ENCODE measurements at regions not wholly inside any gene's neighbourhood (a gene's known extent, or its start where the extent isn't known, plus 50 kb on each side); places are given as distances from the start of the nearest gene placed in this dataset.

DNA sequence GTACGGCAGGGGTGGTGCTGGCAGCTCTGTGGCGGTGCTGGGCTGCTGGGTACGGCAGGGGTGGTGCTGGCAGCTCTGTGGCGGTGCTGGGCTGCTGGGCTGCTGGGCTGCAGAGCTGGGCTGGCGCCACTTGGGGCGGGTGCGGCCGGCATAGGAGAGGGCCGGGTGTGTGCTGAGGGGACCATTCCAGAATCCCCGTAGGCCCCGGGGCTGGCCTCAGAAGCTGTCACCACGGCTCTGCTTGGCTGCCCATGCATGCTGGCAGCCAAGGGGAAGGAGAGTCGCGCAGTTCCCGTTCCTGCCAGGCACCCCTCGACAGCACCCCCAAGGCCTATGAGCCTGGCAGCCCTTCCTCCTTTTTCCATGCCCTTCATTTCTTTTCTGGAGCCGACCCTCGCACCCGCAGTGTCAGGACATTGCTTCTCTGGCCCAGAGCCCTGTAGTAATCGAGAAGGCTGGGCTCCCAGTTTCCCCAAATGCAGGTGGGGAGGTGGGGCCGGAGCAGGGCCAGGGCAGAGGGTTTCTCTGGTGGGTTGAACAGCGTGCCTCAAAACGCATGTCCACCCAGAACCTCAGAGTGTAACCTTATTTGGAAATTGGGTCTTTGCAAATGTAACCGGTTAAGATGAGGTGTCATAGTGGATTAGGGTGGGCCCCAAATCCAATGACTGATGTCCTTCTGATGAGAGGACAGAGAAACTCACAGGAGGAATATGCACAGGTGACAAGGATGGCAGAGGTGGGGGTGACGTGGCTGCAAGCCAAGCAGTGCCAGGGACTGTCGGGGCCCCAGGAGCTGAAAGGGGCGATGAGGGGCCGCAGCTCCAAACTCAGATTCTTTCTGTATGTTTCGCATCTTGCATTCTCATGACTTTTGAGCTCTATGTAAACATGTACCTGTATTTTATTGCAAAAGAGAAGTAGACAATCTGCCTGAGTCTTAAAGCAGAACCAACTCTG lies 71.0 kb upstream of the ACTRT2 start:
- Histone ChIP-seq H3K27me3 (ENCODE audit: low read length) (peaks cover 88% of the 10 kb centered on the region), H3K79me2 (ENCODE audit: low read length) (no peaks in the 10 kb centered on the region), H3K36me3 (ENCODE audit: low read depth, low read length) (no peaks in the 10 kb centered on the region), H3F3A (ENCODE audit: low read length, unreplicated experiment) (no peaks in the 10 kb centered on the region), H4K20me1 (ENCODE audit: low read length) (peaks cover 5% of the 10 kb centered on the region; the same call in 1 of the 2 replicates), H2AFZ (ENCODE audit: low read length) (no peak overlapping the region), H3K27ac (ENCODE audit: low read length) (no peak overlapping the region), H3K9ac (ENCODE audit: low read length) (no peak overlapping the region), H3K4me1 (ENCODE audit: insufficient read depth, low read length) (no peaks in the 10 kb centered on the region), H3K4me2 (ENCODE audit: low read length) (no peak overlapping the region), H3K4me3 (ENCODE audit: low read length) (no peak overlapping the region), H3K9me3 (ENCODE audit: low read length) (0 out of 2 replicates have a peak, but pooled peaks cover 3% of the 10 kb centered on the region), H3K9me2 (replicated peaks; ENCODE audit: low read length) (no peaks in the 10 kb centered on the region)
- CTCF ChIA-PET, result no interaction called here
- POLR2A ChIA-PET (ENCODE audit: unreplicated experiment), result no interaction called here
- no TSS peak for BruUV-seq (replicated peaks)
- intact Hi-C loops (cut with micrococcal nuclease), result no loop called here
- no peak for DNase-seq
- peak; percentile 51; the same call in 1 of the 2 replicates for ATAC-seq
- TF ChIP-seq, protein P1, sequence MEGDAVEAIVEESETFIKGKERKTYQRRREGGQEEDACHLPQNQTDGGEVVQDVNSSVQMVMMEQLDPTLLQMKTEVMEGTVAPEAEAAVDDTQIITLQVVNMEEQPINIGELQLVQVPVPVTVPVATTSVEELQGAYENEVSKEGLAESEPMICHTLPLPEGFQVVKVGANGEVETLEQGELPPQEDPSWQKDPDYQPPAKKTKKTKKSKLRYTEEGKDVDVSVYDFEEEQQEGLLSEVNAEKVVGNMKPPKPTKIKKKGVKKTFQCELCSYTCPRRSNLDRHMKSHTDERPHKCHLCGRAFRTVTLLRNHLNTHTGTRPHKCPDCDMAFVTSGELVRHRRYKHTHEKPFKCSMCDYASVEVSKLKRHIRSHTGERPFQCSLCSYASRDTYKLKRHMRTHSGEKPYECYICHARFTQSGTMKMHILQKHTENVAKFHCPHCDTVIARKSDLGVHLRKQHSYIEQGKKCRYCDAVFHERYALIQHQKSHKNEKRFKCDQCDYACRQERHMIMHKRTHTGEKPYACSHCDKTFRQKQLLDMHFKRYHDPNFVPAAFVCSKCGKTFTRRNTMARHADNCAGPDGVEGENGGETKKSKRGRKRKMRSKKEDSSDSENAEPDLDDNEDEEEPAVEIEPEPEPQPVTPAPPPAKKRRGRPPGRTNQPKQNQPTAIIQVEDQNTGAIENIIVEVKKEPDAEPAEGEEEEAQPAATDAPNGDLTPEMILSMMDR (conservative IDR thresholded peaks at IDR 0.05; ENCODE audit: low read depth, low read length), result no peak
- TF ChIP-seq EZH2phosphoT487 (IDR thresholded peaks at IDR 0.05; ENCODE audit: borderline replicate concordance, low read length) (no peak), EZH2 (IDR thresholded peaks at IDR 0.05; ENCODE audit: low read length, unreplicated experiment) (no peak)

GRCh38 chr1:2950926-2951305 lies 70.4 kb upstream of the ACTRT2 start:
- Histone ChIP-seq H3K79me2 (ENCODE audit: low read length) (no peaks in the 10 kb centered on the region), H3K9me3 (ENCODE audit: low read length) (0 out of 2 replicates have a peak, but pooled peaks cover 7% of the 10 kb centered on the region), H3F3A (ENCODE audit: low read length, unreplicated experiment) (no peaks in the 10 kb centered on the region), H2AFZ (ENCODE audit: low read length) (no peak overlapping the region), H3K36me3 (ENCODE audit: low read depth, low read length) (no peaks in the 10 kb centered on the region), H3K9me2 (replicated peaks; ENCODE audit: low read length) (no peaks in the 10 kb centered on the region), H3K4me1 (ENCODE audit: insufficient read depth, low read length) (no peaks in the 10 kb centered on the region), H3K27ac (ENCODE audit: low read length) (no peak overlapping the region), H3K27me3 (ENCODE audit: low read length) (peaks cover 82% of the 10 kb centered on the region), H3K4me3 (ENCODE audit: low read length) (no peak overlapping the region), H3K4me2 (ENCODE audit: low read length) (no peak overlapping the region), H4K20me1 (ENCODE audit: low read length) (peaks cover 5% of the 10 kb centered on the region; the same call in 1 of the 2 replicates), H3K9ac (ENCODE audit: low read length) (no peak overlapping the region)
- TF ChIP-seq EZH2 (IDR thresholded peaks at IDR 0.05; ENCODE audit: low read length, unreplicated experiment) (no peak), EZH2phosphoT487 (IDR thresholded peaks at IDR 0.05; ENCODE audit: borderline replicate concordance, low read length) (no peak)
- TF ChIP-seq, protein P1 (conservative IDR thresholded peaks at IDR 0.05; ENCODE audit: low read depth, low read length), result no peak
- no TSS peak for BruUV-seq (replicated peaks)
- no peak for DNase-seq
- no peak for ATAC-seq
- ChIA-PET CTCF (no interaction called here), POLR2A (ENCODE audit: unreplicated experiment) (no interaction called here)
- intact Hi-C loops (cut with micrococcal nuclease), result no loop called here

DNA sequence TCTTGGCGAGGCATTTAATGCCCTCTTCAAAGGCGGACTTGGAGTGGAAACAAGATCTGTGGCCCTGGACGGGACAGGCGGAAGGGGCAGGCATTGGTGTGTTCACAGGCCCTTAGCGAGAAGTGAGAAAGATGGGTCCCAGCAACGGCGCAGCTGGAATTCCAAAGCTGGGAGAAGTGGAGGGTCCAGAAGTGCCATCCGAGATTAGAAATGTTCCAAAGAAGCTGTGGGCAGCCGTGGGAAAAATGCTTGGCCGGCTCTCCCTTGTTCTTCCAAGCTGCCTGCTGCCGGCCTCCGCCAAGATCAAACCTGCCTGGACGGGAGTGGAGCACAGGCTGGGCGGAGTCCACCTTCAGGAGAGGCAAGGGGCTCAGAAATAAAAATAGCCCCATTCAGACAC lies 69.4 kb upstream of the ACTRT2 start:
- DNase-seq, result no peak
- Histone ChIP-seq H3K4me1 (ENCODE audit: insufficient read depth, low read length) (no peaks in the 10 kb centered on the region), H3K9me2 (replicated peaks; ENCODE audit: low read length) (no peaks in the 10 kb centered on the region), H3K4me3 (ENCODE audit: low read length) (no peak overlapping the region), H3K9ac (ENCODE audit: low read length) (no peak overlapping the region), H3K27me3 (ENCODE audit: low read length) (peaks cover 72% of the 10 kb centered on the region), H2AFZ (ENCODE audit: low read length) (no peak overlapping the region), H3K27ac (ENCODE audit: low read length) (no peak overlapping the region), H3F3A (ENCODE audit: low read length, unreplicated experiment) (no peaks in the 10 kb centered on the region), H3K9me3 (ENCODE audit: low read length) (peaks cover 8% of the 10 kb centered on the region; the same call in 1 of the 2 replicates), H3K4me2 (ENCODE audit: low read length) (no peak overlapping the region), H3K79me2 (ENCODE audit: low read length) (no peaks in the 10 kb centered on the region), H3K36me3 (ENCODE audit: low read depth, low read length) (no peaks in the 10 kb centered on the region), H4K20me1 (ENCODE audit: low read length) (peaks cover 2% of the 10 kb centered on the region; the same call in 1 of the 2 replicates)
- no peak for ATAC-seq
- ChIA-PET POLR2A (ENCODE audit: unreplicated experiment) (no interaction called here), CTCF (no interaction called here)
- TF ChIP-seq EZH2phosphoT487 (IDR thresholded peaks at IDR 0.05; ENCODE audit: borderline replicate concordance, low read length) (no peak), EZH2 (IDR thresholded peaks at IDR 0.05; ENCODE audit: low read length, unreplicated experiment) (no peak)
- TF ChIP-seq, protein P1 (conservative IDR thresholded peaks at IDR 0.05; ENCODE audit: low read depth, low read length), result no peak
- no TSS peak for BruUV-seq (replicated peaks)
- intact Hi-C loops (cut with micrococcal nuclease), result no loop called here

All from PC-3 (cell line).